ENCODE measurements at regions not wholly inside any gene's neighbourhood (a gene's known extent, or its start where the extent isn't known, plus 50 kb on each side); places are given as distances from the start of the nearest gene placed in this dataset.

DNA sequence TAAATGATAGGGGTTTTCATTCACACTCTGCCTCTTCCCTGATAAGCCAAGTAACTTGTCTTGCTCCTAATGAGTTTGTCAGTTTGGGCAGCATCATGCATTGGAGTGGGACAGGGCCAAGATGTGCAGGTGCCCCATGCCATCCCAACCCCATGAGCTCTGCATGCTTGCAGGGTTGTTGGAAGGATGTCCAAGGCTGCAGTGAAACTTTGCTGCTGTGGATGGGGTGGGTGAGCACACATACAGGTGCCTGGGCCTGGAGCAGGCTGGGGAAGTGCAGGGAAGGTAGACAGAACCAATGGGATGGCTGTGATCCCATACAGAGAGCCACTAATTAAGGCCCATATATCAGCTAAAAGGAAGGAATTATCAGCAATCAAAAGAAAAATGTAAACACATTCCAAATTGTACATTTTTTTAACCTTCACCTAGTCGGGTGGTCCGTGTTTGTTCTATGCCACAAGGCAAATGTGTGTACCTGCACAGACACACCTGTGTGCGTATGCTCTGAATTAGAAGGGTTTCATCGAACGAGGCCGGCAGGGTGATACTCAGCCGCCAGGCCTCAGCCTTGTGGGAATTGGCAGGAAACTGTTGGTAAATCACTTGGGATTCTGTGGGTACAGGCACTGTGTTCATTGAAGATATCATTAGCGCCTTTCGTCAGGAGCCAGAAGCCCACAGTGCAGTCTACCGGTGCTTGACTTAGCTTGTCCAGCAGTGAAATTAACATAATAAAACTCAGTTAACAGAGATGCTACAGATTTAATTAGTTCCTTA, 342.9 kb downstream of the MYCN start:
- H3K36me3 Mint-ChIP-seq (ENCODE audit: insufficient read depth in 1 of 3, low read depth in 3 of 3): no peaks in the 10 kb centered on the region; a peak in 1 of 7 replicates
- Histone ChIP-seq H2BK5ac (ENCODE audit: insufficient read length, low read length) (no peak overlapping the region), H4K20me1 (ENCODE audit: control insufficient read depth, insufficient read depth, insufficient read length) (no peaks in the 10 kb centered on the region), H3K4me1 (ENCODE audit: insufficient read depth, low read length) (no peaks in the 10 kb centered on the region; the same call in 1 of the 2 replicates), H3K27ac (ENCODE audit: insufficient read length, low read depth, low read length) (no peak overlapping the region), H4K91ac (ENCODE audit: insufficient read length, low read depth, low read length) (no peak overlapping the region), H3K79me2 (ENCODE audit: insufficient read depth, low read length) (no peaks in the 10 kb centered on the region), H3K79me1 (ENCODE audit: insufficient read depth, low read depth, low read length, poor library complexity, severe bottlenecking) (no peaks in the 10 kb centered on the region), H3K56ac (ENCODE audit: insufficient read length, low read depth, low read length) (no peak overlapping the region), H3K9me3 (ENCODE audit: control insufficient read depth, low read depth, low read length) (no peaks in the 10 kb centered on the region), H4K5ac (ENCODE audit: insufficient read length, low read depth, low read length) (no peak overlapping the region), H2BK20ac (ENCODE audit: low read depth, low read length, poor library complexity, severe bottlenecking) (no peak overlapping the region), H3K23ac (ENCODE audit: insufficient read length, low read depth, low read length) (no peak overlapping the region), H3K14ac (ENCODE audit: insufficient read depth, low read length) (no peak overlapping the region), H2AK5ac (ENCODE audit: insufficient read length, low read length) (no peak overlapping the region), H2AFZ (ENCODE audit: low read length) (no peak overlapping the region), H3K27me3 (ENCODE audit: insufficient read depth, low read length) (no peaks in the 10 kb centered on the region), H3T11ph (ENCODE audit: low read length) (no peak overlapping the region), H3K4ac (ENCODE audit: low read depth, low read length) (no peak overlapping the region), H3K18ac (ENCODE audit: insufficient read length, low read depth, low read length) (no peak overlapping the region), H3K23me2 (ENCODE audit: insufficient read length, low read depth, low read length, poor library complexity, severe bottlenecking) (no peaks in the 10 kb centered on the region), H2BK120ac (ENCODE audit: low read depth, low read length, poor library complexity, severe bottlenecking) (no peak overlapping the region), H2BK15ac (ENCODE audit: low read depth, low read length) (no peak overlapping the region), H4K8ac (replicated peaks; ENCODE audit: insufficient read length, low read depth, low read length) (no peak overlapping the region), H3K4me2 (ENCODE audit: insufficient read depth, insufficient read length, low read length) (no peak overlapping the region), H3K9ac (ENCODE audit: extremely low read depth, insufficient read length, low read length) (no peak overlapping the region), H2BK12ac (ENCODE audit: insufficient read length, low read depth, low read length) (no peak overlapping the region)
- no peak for DNase-seq
- no peaks in the 10 kb centered on the region; a peak in 1 of 5 replicates for H3K9me3 Mint-ChIP-seq
- H3K4me3 Mint-ChIP-seq: no peak overlapping the region
- no peak overlapping the region for H3K27ac Mint-ChIP-seq
- WGBS (ENCODE audit: extremely low coverage, insufficient read length, low lambda C conversion rate): no CpG with 5 or more reads among the region's 10 CpGs
- no peak for TF ChIP-seq CTCF (conservative IDR thresholded peaks at IDR 0.05)
- H3K4me1 Mint-ChIP-seq: peaks cover 7 to 11% of the 10 kb centered on the region in 2 experiments
- H3K27me3 Mint-ChIP-seq (ENCODE audit: low read depth): no peaks in the 10 kb centered on the region; the same call in none of the 2 replicates

Measured in H9 (cell line).